GM23248 (cell line): ENCODE measurements at regions not wholly inside any gene's neighbourhood (a gene's known extent, or its start where the extent isn't known, plus 50 kb on each side); places are given as distances from the start of the nearest gene placed in this dataset.

Source experiments
- DNase-seq: peaks from one replicate; pipeline ENCODE4 v3.0.0-alpha.2; 2015
- H2AFZ ChIP-seq: fragments of 200-600 bp; sonication (generic); 2 replicates; pipeline ENCODE4 v1.6.1; 2016; ENCODE audit warnings: antibody characterized with exemption
- H3F3A ChIP-seq: fragments of 200-600 bp; sonication (generic); 2 replicates; pipeline ENCODE4 v1.6.1; 2016; ENCODE audit warnings: mild to moderate bottlenecking, antibody characterized with exemption, mixed run types; ENCODE audit not compliant: insufficient read depth
- H3K27ac ChIP-seq: fragments of 200-600 bp; sonication (generic); 2 replicates; pipeline ENCODE4 v1.5.1; 2016; ENCODE audit warnings: mild to moderate bottlenecking
- H3K27me3 ChIP-seq: fragments of 200-600 bp; sonication (generic); replicated peaks from 2 replicates; pipeline ENCODE4 v1.6.1; 2016; ENCODE audit warnings: mild to moderate bottlenecking; ENCODE audit not compliant: insufficient read depth
- H3K36me3 ChIP-seq: fragments of 200-600 bp; sonication (generic); 2 replicates; pipeline ENCODE4 v1.6.1; 2016; ENCODE audit warnings: low read depth, mild to moderate bottlenecking
- H3K4me1 ChIP-seq: fragments of 200-600 bp; sonication (generic); 2 replicates; pipeline ENCODE4 v1.6.1; 2016; ENCODE audit warnings: mild to moderate bottlenecking; ENCODE audit not compliant: insufficient read depth
- H3K4me2 ChIP-seq: fragments of 200-600 bp; sonication (generic); one replicate; pipeline ENCODE4 v1.6.1; 2016; ENCODE audit warnings: mild to moderate bottlenecking; ENCODE audit not compliant: unreplicated experiment
- H3K4me3 ChIP-seq: fragments of 200-600 bp; sonication (generic); 2 replicates; pipeline ENCODE4 v1.5.1; 2016; ENCODE audit warnings: mild to moderate bottlenecking
- H3K79me2 ChIP-seq: fragments of 200-600 bp; sonication (generic); 2 replicates; pipeline ENCODE4 v1.6.1; 2016; ENCODE audit warnings: mild to moderate bottlenecking; ENCODE audit not compliant: insufficient read depth
- H3K9ac ChIP-seq: fragments of 200-600 bp; sonication (generic); 2 replicates; pipeline ENCODE4 v1.6.1; 2016; ENCODE audit warnings: mild to moderate bottlenecking
- H3K9me2 ChIP-seq: fragments of 200-600 bp; sonication (generic); 2 replicates; pipeline ENCODE4 v1.6.1; 2016; ENCODE audit warnings: mixed run types, mild to moderate bottlenecking, moderate library complexity; ENCODE audit not compliant: insufficient read depth
- H3K9me3 ChIP-seq: fragments of 200-600 bp; sonication (generic); one replicate; pipeline ENCODE4 v1.6.1; 2017; ENCODE audit warnings: low read depth
- H4K20me1 ChIP-seq: fragments of 200-600 bp; sonication (generic); 2 replicates; pipeline ENCODE4 v1.6.0; 2016; ENCODE audit not compliant: insufficient read depth
- EZH2 ChIP-seq: fragments of 200-600 bp; sonication (generic); IDR thresholded peaks from 2 replicates; pipeline ENCODE4 v1.6.1; 2018; ENCODE audit warnings: antibody characterized with exemption, mild to moderate bottlenecking; ENCODE audit not compliant: insufficient read depth, poor library complexity, severe bottlenecking
- EZH2phosphoT487 ChIP-seq: fragments of 200-600 bp; sonication (generic); IDR thresholded peaks from 2 replicates; pipeline ENCODE4 v1.6.1; 2018; ENCODE audit warnings: antibody characterized with exemption, moderate library complexity, mild to moderate bottlenecking, low read depth; ENCODE audit not compliant: insufficient read depth
- WGBS, 2 experiments: methylation state at CpG; one replicate each; pipeline ENCODE4 v1.1.6; 2015 to 2017; ENCODE audit warnings: low lambda C conversion rate in 2 of 2, low coverage in 1 of 2; ENCODE audit errors: missing lambda C conversion rate in 2 of 2; 5-methylcytosine and 5-hydroxymethylcytosine counted together
- in situ Hi-C: fragments of 300-500 bp; cut with MboI; formaldehyde crosslinking; loops from 2 replicates; pipeline ENCODE4 v1.15.0; 2020

- 25 to 43% methylated on average over 2 of the region's 2 CpGs for WGBS, 2 experiments
- in situ Hi-C loops, result no loop called here
- H3K27me3 ChIP-seq, result no peaks in the 10 kb centered on the region
- no peaks in the 10 kb centered on the region for H3K36me3 ChIP-seq
- H3K27ac ChIP-seq, result no peak overlapping the region
- H3K79me2 ChIP-seq, result no peaks in the 10 kb centered on the region
- TF ChIP-seq EZH2 (no peak), EZH2phosphoT487 (no peak)
- H4K20me1 ChIP-seq, result no peaks in the 10 kb centered on the region
- H3F3A ChIP-seq, result peaks cover 18% of the 10 kb centered on the region
- H3K9me2 ChIP-seq, result no peaks in the 10 kb centered on the region
- H3K9ac ChIP-seq, result no peak overlapping the region
- peak; percentile 56 for DNase-seq
- H3K4me3 ChIP-seq, result no peak overlapping the region
- H3K4me2 ChIP-seq, result no peak overlapping the region
- peaks cover 14% of the 10 kb centered on the region for H3K4me1 ChIP-seq
- H2AFZ ChIP-seq, result no peak overlapping the region
- no peaks in the 10 kb centered on the region for H3K9me3 ChIP-seq
Measured at GRCh38 chr6:126923807-126924206, 194.7 kb upstream of the RSPO3 start.

GRCh38 chr6:126926926-126927325 lies 191.5 kb upstream of the RSPO3 start:
- WGBS, 2 experiments, result 93 to 94% methylated on average over 3 of the region's 3 CpGs
- Histone ChIP-seq H4K20me1 (no peaks in the 10 kb centered on the region), H3K27ac (no peak overlapping the region), H3K9ac (no peak overlapping the region), H3K9me2 (no peaks in the 10 kb centered on the region), H3K79me2 (no peaks in the 10 kb centered on the region), H3K27me3 (no peaks in the 10 kb centered on the region), H3K36me3 (no peaks in the 10 kb centered on the region), H2AFZ (no peak overlapping the region), H3K9me3 (no peaks in the 10 kb centered on the region), H3K4me3 (no peak overlapping the region), H3K4me1 (no peaks in the 10 kb centered on the region; the same call in 1 of the 2 replicates), H3K4me2 (no peak overlapping the region), H3F3A (0 out of 2 replicates have a peak, but pooled peaks cover 4% of the 10 kb centered on the region)
- in situ Hi-C loops, result no loop called here
- no peak for DNase-seq
- TF ChIP-seq EZH2 (no peak), EZH2phosphoT487 (no peak)

DNA sequence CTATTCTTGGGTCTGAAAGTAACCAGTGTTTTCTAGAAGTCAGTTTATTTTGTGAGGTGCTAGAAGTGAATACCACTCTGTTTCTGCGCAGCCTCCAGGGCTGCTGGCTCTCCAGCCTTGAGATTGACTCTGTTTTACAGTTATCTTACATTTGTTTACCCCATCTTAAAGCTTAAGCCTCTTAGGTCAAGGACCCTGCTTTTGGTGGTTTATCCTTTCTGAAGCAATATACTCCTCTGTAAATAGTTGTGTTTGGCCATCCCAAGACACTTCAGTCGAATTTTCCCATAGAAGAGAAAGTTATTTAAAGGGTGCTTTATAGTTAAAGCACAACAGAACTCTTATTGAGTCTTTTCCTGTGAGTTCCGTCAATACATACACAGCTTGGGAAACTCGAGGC lies 190.6 kb upstream of the RSPO3 start:
- H2AFZ ChIP-seq, result no peak overlapping the region
- no peak overlapping the region for H3K9ac ChIP-seq
- H3K9me2 ChIP-seq, result no peaks in the 10 kb centered on the region
- H3K36me3 ChIP-seq, result no peaks in the 10 kb centered on the region
- H3K4me1 ChIP-seq, result no peaks in the 10 kb centered on the region; the same call in 1 of the 2 replicates
- no peaks in the 10 kb centered on the region for H4K20me1 ChIP-seq
- H3K79me2 ChIP-seq, result no peaks in the 10 kb centered on the region
- in situ Hi-C loops, result no loop called here
- no peak for DNase-seq
- 90% methylated on average over 4 of the region's 4 CpGs for WGBS, 2 experiments
- no peak overlapping the region for H3K27ac ChIP-seq
- H3K4me2 ChIP-seq, result no peak overlapping the region
- no peaks in the 10 kb centered on the region for H3K27me3 ChIP-seq
- no peak overlapping the region for H3K4me3 ChIP-seq
- no peaks in the 10 kb centered on the region for H3K9me3 ChIP-seq
- 0 out of 2 replicates have a peak, but pooled peaks cover 4% of the 10 kb centered on the region for H3F3A ChIP-seq
- TF ChIP-seq EZH2 (no peak), EZH2phosphoT487 (no peak)

- in situ Hi-C loops, result no loop called here
- Histone ChIP-seq H2AFZ (peak overlapping the region; percentile 21; the same call in 1 of the 2 replicates), H3K4me2 (no peak overlapping the region), H3K36me3 (no peaks in the 10 kb centered on the region), H4K20me1 (no peaks in the 10 kb centered on the region), H3K27me3 (no peaks in the 10 kb centered on the region), H3K4me3 (no peak overlapping the region), H3K9me2 (no peaks in the 10 kb centered on the region), H3K79me2 (no peaks in the 10 kb centered on the region), H3K27ac (no peak overlapping the region), H3K9ac (no peak overlapping the region), H3K9me3 (no peaks in the 10 kb centered on the region), H3F3A (0 out of 2 replicates have a peak, but pooled peaks cover 6% of the 10 kb centered on the region), H3K4me1 (peaks cover 3% of the 10 kb centered on the region; the same call in 1 of the 2 replicates)
- peak; percentile 69 for DNase-seq
- no peak for TF ChIP-seq EZH2phosphoT487
- no peak for TF ChIP-seq EZH2
Measured at GRCh38 chr6:126937426-126937825, 181.0 kb upstream of the RSPO3 start.

- TF ChIP-seq EZH2phosphoT487, result no peak
- TF ChIP-seq EZH2, result no peak
- H2AFZ ChIP-seq, result no peak overlapping the region
- no peak for DNase-seq
- no peak overlapping the region for H3K27ac ChIP-seq
- H3K27me3 ChIP-seq, result no peaks in the 10 kb centered on the region
- no peaks in the 10 kb centered on the region for H4K20me1 ChIP-seq
- H3K9me3 ChIP-seq, result no peaks in the 10 kb centered on the region
- H3K9ac ChIP-seq, result no peak overlapping the region
- no peaks in the 10 kb centered on the region for H3K79me2 ChIP-seq
- no peak overlapping the region for H3K4me2 ChIP-seq
- 0 out of 2 replicates have a peak, but pooled peaks cover 6% of the 10 kb centered on the region for H3F3A ChIP-seq
- no peaks in the 10 kb centered on the region for H3K36me3 ChIP-seq
- peaks cover 3% of the 10 kb centered on the region; the same call in 1 of the 2 replicates for H3K4me1 ChIP-seq
- 88 to 92% methylated on average over 3 of the region's 3 CpGs for WGBS, 2 experiments
- H3K9me2 ChIP-seq, result no peaks in the 10 kb centered on the region
- in situ Hi-C loops, result no loop called here
- H3K4me3 ChIP-seq, result no peak overlapping the region
Measured at GRCh38 chr6:126939784-126940183, 178.7 kb upstream of the RSPO3 start.
